Right lobe of liver (tissue), 6 donors: ENCODE measurements at regions not wholly inside any gene's neighbourhood (a gene's known extent, or its start where the extent isn't known, plus 50 kb on each side); places are given as distances from the start of the nearest gene placed in this dataset.

ENCODE experiments used
- ATAC-seq, 4 donors: fragments of 200-7000 bp; cut with Tn5 transposase; one replicate each; pipeline ENCODE4 v1.9.1; 2020; ENCODE audit warnings: mild to moderate bottlenecking in 4 of 4, moderate library complexity in 4 of 4
- DNase-seq, 3 donors: peaks; one replicate each; pipeline ENCODE4 v3.0.0-alpha.2; 2020
- H3K27ac ChIP-seq, 3 donors: fragments of 200-600 bp; one replicate each; pipeline ENCODE4 v1.8.0; 2022
- H3K27me3 ChIP-seq, 2 donors: fragments of 200-600 bp; one replicate each; pipeline ENCODE4 v1.8.0; 2022
- H3K36me3 ChIP-seq, 4 donors: fragments of 200-600 bp; sonication (generic) in 1 of 4; one replicate each; pipeline versions ENCODE4 v1.5.1 to v1.8.0; 2017 to 2022; ENCODE audit warnings: control low read depth in 1 of 4
- H3K4me1 ChIP-seq, 4 donors: fragments of 200-600 bp; sonication (generic) in 1 of 4; one replicate each; pipeline versions ENCODE4 v1.5.1 to v1.8.0; 2017 to 2022; ENCODE audit warnings: control low read depth in 1 of 4
- H3K4me3 ChIP-seq, 3 donors: fragments of 200-600 bp; one replicate each; pipeline ENCODE4 v1.8.0; 2022
- H3K9me3 ChIP-seq, 4 donors: fragments of 200-600 bp; sonication (generic) in 1 of 4; one replicate each; pipeline versions ENCODE4 v1.5.1 to v1.8.0; 2017 to 2022; ENCODE audit warnings: control low read depth in 1 of 4
- POLR2A ChIP-seq: fragments of 450-650 bp; IDR thresholded peaks from one replicate; pipeline ENCODE4 v1.6.1; 2017; ENCODE audit warnings: antibody characterized with exemption, mild to moderate bottlenecking
- WGBS: methylation state at CpG from one replicate; pipeline ENCODE4 v1.1.6; 2018; ENCODE audit warnings: low coverage, low lambda C conversion rate; ENCODE audit not compliant: insufficient coverage; ENCODE audit errors: missing lambda C conversion rate; 5-methylcytosine and 5-hydroxymethylcytosine counted together
- intact Hi-C, 2 donors: fragments of 100-400 bp; cut with DNase I; formaldehyde crosslinking; loops; one replicate each; pipeline versions ENCODE4 v1.11.2 to v1.14.1; 2022
- TF ChIP-seq, protein P1 (sequence below), 4 donors: fragments of 200-600 bp in 3 of 4; fragments of 450-650 bp in 1 of 4; IDR thresholded peaks; one replicate each; pipeline versions ENCODE4 v1.5.1 to v1.8.0; 2016 to 2022; ENCODE audit warnings: antibody characterized with exemption in 4 of 4, mild to moderate bottlenecking in 2 of 4
- donor health status: DM: no; HTN: yes; CAD: no.
- donor health status: DM: no; HTN: no; CAD: no.
- donor health status: DM: no; HTN: no; CAD: no.
- donor health status: DM: no; HTN: yes; CAD: no.
- donor health status: DM: no; HTN: yes; CAD: no.

GRCh38 chr6:10276660-10277287 is 138.1 kb downstream of the TFAP2A start:
- TF ChIP-seq, protein P1, sequence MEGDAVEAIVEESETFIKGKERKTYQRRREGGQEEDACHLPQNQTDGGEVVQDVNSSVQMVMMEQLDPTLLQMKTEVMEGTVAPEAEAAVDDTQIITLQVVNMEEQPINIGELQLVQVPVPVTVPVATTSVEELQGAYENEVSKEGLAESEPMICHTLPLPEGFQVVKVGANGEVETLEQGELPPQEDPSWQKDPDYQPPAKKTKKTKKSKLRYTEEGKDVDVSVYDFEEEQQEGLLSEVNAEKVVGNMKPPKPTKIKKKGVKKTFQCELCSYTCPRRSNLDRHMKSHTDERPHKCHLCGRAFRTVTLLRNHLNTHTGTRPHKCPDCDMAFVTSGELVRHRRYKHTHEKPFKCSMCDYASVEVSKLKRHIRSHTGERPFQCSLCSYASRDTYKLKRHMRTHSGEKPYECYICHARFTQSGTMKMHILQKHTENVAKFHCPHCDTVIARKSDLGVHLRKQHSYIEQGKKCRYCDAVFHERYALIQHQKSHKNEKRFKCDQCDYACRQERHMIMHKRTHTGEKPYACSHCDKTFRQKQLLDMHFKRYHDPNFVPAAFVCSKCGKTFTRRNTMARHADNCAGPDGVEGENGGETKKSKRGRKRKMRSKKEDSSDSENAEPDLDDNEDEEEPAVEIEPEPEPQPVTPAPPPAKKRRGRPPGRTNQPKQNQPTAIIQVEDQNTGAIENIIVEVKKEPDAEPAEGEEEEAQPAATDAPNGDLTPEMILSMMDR (IDR thresholded peaks at IDR 0.05) = no peak
- TF ChIP-seq POLR2A = no peak
- Histone ChIP-seq H3K4me1 (no peaks in the 10 kb centered on the region), H3K27ac (no peak overlapping the region), H3K9me3 (no peaks in the 10 kb centered on the region), H3K4me3 (no peak overlapping the region), H3K36me3 (no peaks in the 10 kb centered on the region), H3K27me3 (no peaks in the 10 kb centered on the region)
- WGBS = 52% methylated on average over 3 of the region's 3 CpGs
- intact Hi-C loops = no loop called here
- DNase-seq = no peak
- no peak for ATAC-seq

DNA sequence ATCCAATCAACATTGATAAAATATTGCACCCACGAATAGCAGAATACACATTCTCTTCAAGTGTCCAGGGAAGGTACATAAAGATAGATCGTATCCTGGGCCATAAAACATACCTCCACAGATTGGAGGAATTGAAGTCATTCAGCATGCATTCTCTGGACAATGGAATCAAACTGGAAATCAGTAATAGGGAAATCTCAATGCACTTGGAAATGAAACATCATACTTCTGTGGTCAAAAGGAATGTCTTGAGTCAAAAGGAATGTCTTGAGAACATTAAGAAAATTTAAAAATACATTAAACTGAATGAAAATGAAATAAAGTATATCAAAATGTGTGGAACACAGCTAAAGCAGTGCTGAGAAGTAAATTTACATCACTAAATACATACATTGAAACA is 138.8 kb downstream of the TFAP2A start:
- no peak for TF ChIP-seq POLR2A
- TF ChIP-seq, protein P1 (IDR thresholded peaks at IDR 0.05) = no peak
- DNase-seq (no peak), ATAC-seq (no peak)
- no peaks in the 10 kb centered on the region for H3K4me1 ChIP-seq
- H3K9me3 ChIP-seq = no peaks in the 10 kb centered on the region
- H3K27ac ChIP-seq = no peak overlapping the region
- intact Hi-C loops = no loop called here
- WGBS = 38% methylated on average over 2 of the region's 2 CpGs
- no peaks in the 10 kb centered on the region for H3K27me3 ChIP-seq
- no peaks in the 10 kb centered on the region for H3K36me3 ChIP-seq
- no peak overlapping the region for H3K4me3 ChIP-seq

DNA sequence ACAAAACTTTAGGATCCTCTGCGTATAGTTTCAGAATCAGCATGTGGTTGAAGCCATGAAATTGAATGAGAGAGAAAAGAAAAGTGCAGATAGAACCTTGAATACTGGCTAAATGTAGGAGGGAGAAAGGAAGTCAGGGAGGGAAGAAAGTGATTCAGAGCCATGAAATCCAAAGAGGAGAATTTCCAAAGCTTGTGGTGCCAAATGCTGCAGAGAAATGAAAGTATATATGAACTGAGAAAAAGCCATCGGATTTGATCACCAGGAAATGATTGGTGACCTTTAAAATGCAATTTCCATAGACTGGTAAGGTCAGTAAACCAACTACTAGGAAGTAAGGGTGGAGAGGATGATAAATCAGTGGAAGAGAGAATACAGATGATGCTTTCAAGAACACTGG is 142.3 kb downstream of the TFAP2A start:
- 68% methylated on average over 2 of the region's 2 CpGs for WGBS
- ATAC-seq (no peak), DNase-seq (no peak)
- no peak overlapping the region for H3K27ac ChIP-seq
- intact Hi-C loops = no loop called here
- no peak overlapping the region for H3K4me3 ChIP-seq
- TF ChIP-seq POLR2A = no peak
- TF ChIP-seq, protein P1 (IDR thresholded peaks at IDR 0.05) = no peak
- H3K27me3 ChIP-seq = no peaks in the 10 kb centered on the region
- H3K9me3 ChIP-seq = no peaks in the 10 kb centered on the region
- no peaks in the 10 kb centered on the region for H3K4me1 ChIP-seq
- H3K36me3 ChIP-seq = no peaks in the 10 kb centered on the region

DNA sequence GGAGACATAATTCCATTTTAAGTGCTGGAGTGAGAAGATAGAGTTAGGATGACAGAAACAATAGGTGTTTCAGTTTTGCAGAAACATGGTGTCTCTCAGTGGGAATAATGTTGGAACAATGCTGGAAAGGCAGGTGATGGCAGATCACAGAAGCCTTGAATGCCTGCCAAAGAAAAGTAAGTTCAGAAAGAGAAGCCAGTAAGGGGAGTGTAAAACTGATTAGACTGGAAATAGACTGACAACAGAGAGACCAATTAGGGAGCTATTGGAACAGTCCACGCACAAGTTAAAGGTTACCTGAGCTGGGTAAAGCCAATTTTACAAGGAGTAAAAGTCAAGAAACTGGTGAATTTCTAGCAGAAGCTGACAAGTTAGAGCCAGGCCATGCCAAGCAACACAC is 142.9 kb downstream of the TFAP2A start:
- Histone ChIP-seq H3K27ac (no peak overlapping the region), H3K27me3 (no peaks in the 10 kb centered on the region), H3K4me1 (no peaks in the 10 kb centered on the region), H3K36me3 (no peaks in the 10 kb centered on the region), H3K4me3 (no peak overlapping the region), H3K9me3 (no peaks in the 10 kb centered on the region)
- 67% methylated on average over 1 of the region's 1 CpG for WGBS
- intact Hi-C loops = no loop called here
- DNase-seq (no peak), ATAC-seq (no peak)
- TF ChIP-seq POLR2A = no peak
- TF ChIP-seq, protein P1 (IDR thresholded peaks at IDR 0.05) = no peak
